GM12892 (cell line): ENCODE measurements at regions not wholly inside any gene's neighbourhood (a gene's known extent, or its start where the extent isn't known, plus 50 kb on each side); places are given as distances from the start of the nearest gene placed in this dataset.

Experiments
- POLR2A ChIP-seq: IDR thresholded peaks from 2 replicates; pipeline ENCODE4 v1.6.1; 2011; ENCODE audit warnings: low read depth, low read length, control low read depth
- POLR2AphosphoS5 ChIP-seq: IDR thresholded peaks from 2 replicates; pipeline ENCODE4 v1.6.1; 2011; ENCODE audit warnings: low read depth, low read length, control low read depth
- TAF1 ChIP-seq: IDR thresholded peaks from 2 replicates; pipeline ENCODE4 v1.6.1; 2011; ENCODE audit warnings: low read depth, mild to moderate bottlenecking, control low read depth, low read length, borderline replicate concordance

DNA sequence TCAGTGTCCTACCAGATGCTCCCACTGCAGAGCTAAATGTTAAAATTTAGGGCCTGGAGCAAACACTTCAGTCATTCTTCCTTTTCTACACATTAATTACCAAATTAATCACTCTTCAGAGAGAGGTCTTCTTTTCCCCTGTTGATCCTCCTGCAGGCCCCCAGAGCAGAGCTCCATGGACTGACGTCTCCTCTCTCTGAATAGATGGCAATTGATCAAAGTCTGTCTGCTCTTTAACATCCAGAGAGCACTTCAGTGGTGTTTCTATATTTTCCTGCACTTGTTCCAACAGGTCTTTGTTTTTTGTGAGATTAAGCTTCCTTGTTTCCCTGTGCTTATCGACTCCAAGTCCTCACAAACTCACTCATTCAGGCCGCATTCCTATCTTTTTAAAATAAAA is 239.3 kb downstream of the SIPA1L2 start:
- TF ChIP-seq POLR2A (no peak), TAF1 (no peak), POLR2AphosphoS5 (no peak)
